ENCODE measurements at regions not wholly inside any gene's neighbourhood (a gene's known extent, or its start where the extent isn't known, plus 50 kb on each side); places are given as distances from the start of the nearest gene placed in this dataset.

- DNase-seq = peak; percentile 78
These were observed 342.4 kb upstream of the GRIA1 start for GRCh38 chr5:153147891-153148623.

DNA sequence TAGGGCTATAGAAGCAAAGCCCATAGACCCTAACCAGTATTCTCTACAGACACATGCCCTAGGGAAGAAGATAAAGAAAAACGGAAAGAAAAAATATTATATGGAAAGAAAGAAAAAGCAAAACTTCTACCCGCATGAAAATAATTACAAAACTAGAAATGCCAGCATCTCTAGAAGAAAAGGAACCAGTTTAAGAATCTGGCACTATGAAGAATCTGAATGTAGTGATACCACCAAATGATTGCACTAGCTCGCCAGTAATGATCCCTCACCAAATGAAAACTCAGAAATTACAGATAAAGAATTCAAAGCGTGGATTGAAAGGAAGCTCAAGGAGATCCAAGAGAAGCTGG lies 341.9 kb upstream of the GRIA1 start:
- DNase-seq = no peak

DNA sequence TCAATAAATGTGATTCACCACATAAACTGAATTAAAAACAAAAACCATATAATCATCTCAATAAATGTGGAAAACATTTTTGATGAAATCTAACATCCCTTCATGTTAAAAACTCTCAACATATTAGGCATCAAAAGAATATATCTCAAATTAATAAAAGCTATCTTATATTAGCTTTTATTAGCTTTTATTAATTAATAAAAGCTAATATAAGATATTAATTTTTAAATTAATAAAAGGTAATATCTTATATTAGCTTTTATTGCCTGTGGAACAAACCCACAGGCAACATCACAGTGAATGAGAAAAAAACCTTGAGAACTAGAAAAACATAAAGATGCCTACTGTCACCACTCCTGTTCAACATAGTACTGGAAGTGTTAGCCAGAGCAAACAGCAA lies 338.9 kb upstream of the GRIA1 start:
- DNase-seq = no peak

DNA sequence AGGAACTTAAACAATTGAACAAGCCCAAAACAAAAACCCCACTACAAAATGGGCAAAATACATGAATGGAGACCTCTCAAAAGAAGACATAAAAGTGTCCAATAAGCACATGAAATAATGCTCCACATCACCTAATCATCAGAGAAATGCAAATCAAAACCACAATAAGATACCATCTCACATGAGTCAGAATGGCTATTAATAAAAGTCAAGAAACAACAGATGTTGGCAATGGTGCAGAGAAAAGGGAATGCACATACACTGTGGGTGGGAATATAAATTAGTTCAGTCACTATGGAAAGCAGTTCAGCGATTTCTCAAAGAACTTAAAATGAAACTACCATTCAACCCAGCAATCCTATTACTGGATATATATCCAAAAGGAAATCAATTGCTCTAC lies 337.4 kb upstream of the GRIA1 start:
- DNase-seq = no peak

DNA sequence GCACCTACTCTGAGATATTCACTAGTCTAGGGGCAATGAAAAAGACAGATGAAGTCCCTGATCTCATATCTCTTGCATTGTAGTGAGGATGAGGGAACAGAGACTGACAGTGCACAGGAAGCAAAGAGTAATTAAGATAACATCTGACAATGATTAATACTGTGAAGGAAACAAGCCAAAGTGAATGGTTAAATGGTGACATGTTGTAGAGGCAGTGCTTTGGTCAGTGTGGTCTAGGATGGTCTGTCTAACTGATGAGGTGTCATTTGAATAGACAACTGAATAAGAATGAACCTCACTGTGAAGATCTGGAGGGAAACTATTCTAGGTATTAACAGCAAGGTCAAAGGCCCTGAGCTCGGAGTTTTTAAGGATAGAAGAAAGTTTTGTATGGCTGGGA lies 333.3 kb upstream of the GRIA1 start:
- no peak for DNase-seq

DNA sequence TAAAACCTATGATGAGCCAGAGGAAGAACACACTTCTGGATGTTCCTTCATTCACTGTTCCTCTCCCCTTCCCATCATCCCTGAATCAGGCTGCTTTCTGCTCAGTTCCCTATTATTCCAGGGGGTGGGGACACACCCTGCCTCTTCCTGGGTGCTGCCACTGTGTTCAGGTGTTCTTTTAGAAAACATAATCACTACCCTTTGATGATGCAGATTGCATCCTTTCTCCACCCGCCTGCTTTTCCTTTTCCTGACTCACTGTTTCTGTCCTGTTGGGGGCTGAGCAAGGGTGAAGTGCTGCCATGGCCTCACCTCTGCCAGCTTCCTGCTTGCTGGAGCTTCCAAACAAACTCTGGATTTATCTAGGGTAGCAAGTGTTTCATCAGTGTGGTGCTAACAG lies 331.9 kb upstream of the GRIA1 start:
- no peak for DNase-seq

GRCh38 chr5:153159616-153160015 lies 330.9 kb upstream of the GRIA1 start:
- no peak for DNase-seq

- no peak for DNase-seq
These were observed 322.2 kb upstream of the GRIA1 start for GRCh38 chr5:153168241-153168640.

GRCh38 chr5:153187503-153187902 lies 303.0 kb upstream of the GRIA1 start:
- no peak for DNase-seq

DNA sequence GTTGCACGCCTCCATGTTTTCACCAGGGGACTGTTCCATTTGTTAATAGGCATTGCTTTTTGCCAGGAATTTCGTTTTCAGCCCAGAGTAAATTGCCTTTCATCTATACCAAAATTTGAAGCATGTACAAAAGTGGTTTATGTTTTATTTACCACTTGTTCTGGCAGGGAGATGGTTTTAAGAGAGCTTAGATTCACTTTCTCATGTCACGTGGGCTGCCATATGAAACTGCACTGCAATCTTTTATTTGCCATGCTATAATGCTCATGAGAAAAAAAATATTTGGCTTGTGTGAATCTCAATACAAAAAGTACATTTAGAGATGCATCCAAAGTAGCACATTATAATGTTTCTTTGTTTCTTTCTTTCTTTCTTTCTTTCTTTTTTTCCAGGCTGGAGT lies 284.1 kb upstream of the GRIA1 start:
- no peak for DNase-seq

GRCh38 chr5:153209016-153209415 lies 281.5 kb upstream of the GRIA1 start:
- DNase-seq = no peak

GRCh38 chr5:153209687-153210086 lies 280.8 kb upstream of the GRIA1 start:
- no peak for DNase-seq

GRCh38 chr5:153211076-153211475 lies 279.4 kb upstream of the GRIA1 start:
- DNase-seq = no peak

DNA sequence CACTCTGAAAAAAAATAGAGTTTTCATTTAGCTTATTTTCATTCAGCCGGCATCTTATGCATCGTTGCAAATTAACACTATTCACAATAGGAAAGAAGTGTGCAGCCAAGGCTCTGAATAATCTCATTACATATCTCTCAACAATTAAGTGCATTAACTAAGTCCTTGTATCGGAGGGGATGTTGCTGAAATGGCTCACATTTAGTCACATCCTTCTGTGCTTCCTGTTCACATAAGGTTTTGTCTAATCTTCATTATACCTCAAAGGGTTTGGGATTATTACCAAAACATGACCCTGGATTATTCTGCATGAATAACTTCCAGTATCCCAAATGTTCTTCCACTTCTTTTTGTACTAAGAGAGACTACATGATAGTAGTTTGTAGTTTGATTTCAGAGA lies 278.0 kb upstream of the GRIA1 start:
- no peak for DNase-seq

DNA sequence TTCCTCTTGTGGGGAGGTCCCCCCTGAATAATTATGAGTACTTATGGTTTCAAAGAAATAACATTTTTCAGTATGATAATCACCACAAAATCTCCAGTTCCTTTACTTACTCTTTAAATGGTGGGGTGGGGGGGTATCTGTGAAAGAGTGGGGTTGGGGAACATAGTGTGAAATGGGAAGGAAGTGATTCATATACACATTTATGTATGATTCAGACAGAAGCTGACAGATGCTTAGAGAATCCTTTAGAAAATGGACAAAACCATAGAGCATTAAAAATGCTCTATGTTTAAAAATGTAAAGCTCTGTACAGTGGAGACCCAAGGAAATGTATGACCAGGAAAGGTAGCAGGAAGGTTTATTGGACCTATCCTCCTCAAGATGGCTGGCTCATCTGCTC lies 267.5 kb upstream of the GRIA1 start:
- no peak for DNase-seq

DNA sequence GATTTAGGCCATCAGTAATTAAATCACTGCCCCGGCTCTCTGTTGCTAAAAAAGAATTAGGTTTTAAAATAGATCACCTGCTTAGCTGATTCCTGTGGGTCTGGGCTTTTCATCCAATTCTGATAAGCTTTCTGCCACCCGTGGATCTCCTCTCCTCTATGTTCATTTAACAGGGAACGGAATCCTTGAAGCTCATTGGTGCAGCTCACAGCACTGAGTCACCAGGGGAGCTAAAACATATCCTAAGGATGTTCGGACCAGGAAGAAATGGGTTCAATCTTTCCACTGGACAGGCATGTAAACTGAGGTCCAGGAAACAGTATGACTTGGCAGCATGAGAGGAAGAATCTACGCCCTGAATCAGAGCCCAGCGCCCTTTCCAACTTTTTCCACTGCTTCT lies 267.1 kb upstream of the GRIA1 start:
- DNase-seq = no peak

DNA sequence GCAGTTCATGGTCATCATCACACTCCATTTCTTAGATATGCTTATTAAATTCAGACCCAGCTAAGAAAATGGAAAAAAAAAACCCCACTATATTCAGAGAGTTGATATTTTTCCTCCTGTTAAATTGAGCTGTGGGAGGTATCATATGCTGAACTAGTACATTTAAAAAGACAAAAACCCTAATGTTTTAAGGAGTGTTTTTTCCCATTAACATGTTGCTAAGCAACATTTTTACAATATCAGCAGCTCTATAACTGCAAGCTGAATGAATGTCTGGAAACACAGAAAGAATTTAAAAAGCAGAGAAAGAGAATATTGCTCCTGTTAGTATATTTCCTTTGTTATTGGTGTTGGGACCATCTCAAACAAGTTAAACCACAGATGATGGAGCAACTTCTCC lies 265.8 kb upstream of the GRIA1 start:
- DNase-seq = no peak

- DNase-seq = no peak
These were observed 256.5 kb upstream of the GRIA1 start for GRCh38 chr5:153233933-153234332.

- no peak for DNase-seq
These were observed 254.2 kb upstream of the GRIA1 start for GRCh38 chr5:153236319-153236718.

DNA sequence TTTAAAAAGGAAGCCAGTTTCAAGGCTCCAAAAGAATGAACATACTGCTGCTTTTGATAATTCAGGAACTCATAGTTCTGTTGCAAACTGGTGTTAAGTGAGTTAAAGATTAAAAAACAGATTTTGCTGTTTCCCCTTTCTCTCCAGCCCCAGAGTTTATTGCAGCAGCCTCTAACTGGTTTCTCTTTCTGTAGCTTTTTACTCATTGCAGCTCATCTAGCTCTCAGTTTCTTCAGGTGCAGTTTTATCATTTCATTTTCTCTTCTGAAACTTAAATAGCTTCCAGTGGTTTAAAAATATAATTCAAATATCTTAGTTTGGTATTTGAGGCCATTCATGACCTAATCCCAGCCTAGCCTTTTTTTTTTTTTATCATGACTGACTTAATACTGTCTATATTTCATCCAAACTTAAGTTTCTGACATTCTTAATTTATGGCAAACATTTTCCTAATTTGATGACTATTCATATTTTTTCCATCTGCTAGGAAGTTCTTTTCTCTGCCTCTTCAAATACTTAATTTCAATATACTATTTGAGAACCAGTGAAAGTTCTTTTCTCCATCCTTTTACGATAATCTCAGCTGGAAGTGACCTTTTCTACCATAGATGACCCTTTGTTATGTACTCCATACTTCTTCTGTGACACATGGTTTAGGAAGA lies 252.7 kb upstream of the GRIA1 start:
- no peak for DNase-seq

- no peak for DNase-seq
These were observed 233.1 kb upstream of the GRIA1 start for GRCh38 chr5:153257381-153257780.

DNA sequence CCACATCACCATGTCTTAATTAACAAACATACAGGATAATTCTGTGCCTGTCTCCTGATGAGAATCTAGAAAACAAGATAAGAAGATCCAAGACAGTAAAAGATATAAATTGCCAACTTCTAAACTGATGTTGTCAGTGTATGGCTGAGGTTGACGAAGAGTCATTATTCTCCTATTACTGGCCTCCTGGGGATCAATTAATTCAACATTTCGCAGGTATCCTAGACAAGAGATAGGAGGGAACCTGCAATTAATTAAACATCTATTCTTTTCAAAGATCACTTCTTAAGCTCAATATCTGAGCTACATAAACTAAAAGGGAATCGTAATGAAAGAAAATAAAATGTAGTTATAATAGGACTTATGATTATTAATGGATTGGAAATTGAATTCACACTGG lies 232.0 kb upstream of the GRIA1 start:
- no peak for DNase-seq

DNA sequence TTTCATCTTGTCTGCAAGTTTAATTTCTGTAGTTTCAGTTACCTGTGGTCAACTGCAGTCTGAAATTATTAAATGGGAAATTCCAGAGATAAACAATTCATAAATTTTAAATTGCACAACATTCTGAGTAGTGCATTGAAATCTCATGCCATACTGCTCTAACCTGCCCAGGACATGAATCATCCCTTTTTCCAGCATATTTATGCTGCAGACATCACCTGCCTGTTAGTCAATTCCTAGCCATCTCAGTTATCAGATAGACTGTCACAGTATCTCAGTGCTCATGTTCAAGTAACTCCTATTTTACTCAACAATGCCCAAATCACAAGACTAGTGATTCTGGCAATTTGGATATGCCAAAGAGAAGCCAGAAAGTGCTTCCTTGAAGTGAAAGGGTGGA lies 223.0 kb upstream of the GRIA1 start:
- no peak for DNase-seq

- no peak for DNase-seq
These were observed 214.8 kb upstream of the GRIA1 start for GRCh38 chr5:153275695-153276094.

GRCh38 chr5:153276151-153276550 lies 214.3 kb upstream of the GRIA1 start:
- no peak for DNase-seq

Measured in NCI-H446 treated with DMSO at 0.1 percent for 48 hours (cell line).